ENCODE measurements at regions not wholly inside any gene's neighbourhood (a gene's known extent, or its start where the extent isn't known, plus 50 kb on each side); places are given as distances from the start of the nearest gene placed in this dataset.

GRCh38 chrX:14228611-14229010 lies 198.9 kb upstream of the GEMIN8 start:
- 60 to 63% methylated on average over 2 of the region's 2 CpGs for WGBS, 2 donors
- H3K36me3 ChIP-seq, result no peaks in the 10 kb centered on the region
- H3K4me1 ChIP-seq, result no peaks in the 10 kb centered on the region
- no peak for DNase-seq
- no peaks in the 10 kb centered on the region for H3K27me3 ChIP-seq
- no peaks in the 10 kb centered on the region for H3K9me3 ChIP-seq
- no peak overlapping the region for H3K4me3 ChIP-seq
- no peak overlapping the region for H3K27ac ChIP-seq
- TF ChIP-seq CTCF (IDR thresholded peaks at IDR 0.05) (no peak), POLR2A (IDR thresholded peaks at IDR 0.05) (no peak)
- intact Hi-C loops (cut with DNase I), result no loop called here

GRCh38 chrX:14220386-14220944 lies 190.8 kb upstream of the GEMIN8 start:
- no peak for DNase-seq
- Histone ChIP-seq H3K27ac (no peak overlapping the region), H3K9me3 (no peaks in the 10 kb centered on the region), H3K27me3 (no peaks in the 10 kb centered on the region), H3K4me3 (no peak overlapping the region), H3K36me3 (no peaks in the 10 kb centered on the region), H3K4me1 (no peaks in the 10 kb centered on the region)
- intact Hi-C loops (cut with DNase I), result no loop called here
- TF ChIP-seq POLR2A (IDR thresholded peaks at IDR 0.05), result no peak
- no peak for TF ChIP-seq CTCF (IDR thresholded peaks at IDR 0.05)
- WGBS, 2 donors, result 61 to 75% methylated on average over 4 of the region's 4 CpGs

- DNase-seq, result no peak
- 9 to 21% methylated on average over 3 of the region's 3 CpGs for WGBS, 2 donors
These were observed 179.3 kb upstream of the GEMIN8 start for GRCh38 chrX:14209034-14209433.

GRCh38 chrX:14194711-14195110 lies 165.0 kb upstream of the GEMIN8 start:
- TF ChIP-seq CTCF (IDR thresholded peaks at IDR 0.05) (no peak), POLR2A (IDR thresholded peaks at IDR 0.05) (no peak)
- Histone ChIP-seq H3K9me3 (no peaks in the 10 kb centered on the region), H3K27ac (no peak overlapping the region), H3K4me3 (no peak overlapping the region), H3K36me3 (no peaks in the 10 kb centered on the region), H3K4me1 (no peaks in the 10 kb centered on the region), H3K27me3 (no peaks in the 10 kb centered on the region)
- WGBS, 2 donors, result 70 to 80% methylated on average over 1 of the region's 1 CpG
- intact Hi-C loops (cut with DNase I), result no loop called here
- no peak for DNase-seq

More at GRCh38 chrX:14209034-14209433, 179.3 kb upstream of the GEMIN8 start:
- Histone ChIP-seq H3K4me1 (no peaks in the 10 kb centered on the region), H3K4me3 (no peak overlapping the region), H3K36me3 (no peaks in the 10 kb centered on the region), H3K27ac (no peak overlapping the region), H3K27me3 (no peaks in the 10 kb centered on the region), H3K9me3 (no peaks in the 10 kb centered on the region)
- intact Hi-C loops (cut with DNase I), result no loop called here
- TF ChIP-seq CTCF (IDR thresholded peaks at IDR 0.05), result no peak
- no peak for TF ChIP-seq POLR2A (IDR thresholded peaks at IDR 0.05)

GRCh38 chrX:14193547-14193946 lies 163.9 kb upstream of the GEMIN8 start:
- intact Hi-C loops (cut with DNase I), result no loop called here
- WGBS, 2 donors, result 75 to 94% methylated on average over 1 of the region's 1 CpG
- Histone ChIP-seq H3K4me3 (no peak overlapping the region), H3K36me3 (no peaks in the 10 kb centered on the region), H3K4me1 (no peaks in the 10 kb centered on the region), H3K27ac (no peak overlapping the region), H3K9me3 (no peaks in the 10 kb centered on the region), H3K27me3 (no peaks in the 10 kb centered on the region)
- DNase-seq, result no peak
- TF ChIP-seq POLR2A (IDR thresholded peaks at IDR 0.05) (no peak), CTCF (IDR thresholded peaks at IDR 0.05) (no peak)

Data from esophagus squamous epithelium (tissue), 5 donors.